ENCODE measurements at regions not wholly inside any gene's neighbourhood (a gene's known extent, or its start where the extent isn't known, plus 50 kb on each side); places are given as distances from the start of the nearest gene placed in this dataset.

GRCh38 chr3:144662729-144663128 is 691.1 kb downstream of the DIPK2A start:
- no peaks in the 10 kb centered on the region for H3K4me1 ChIP-seq
- no peak for TF ChIP-seq CTCF (IDR thresholded peaks at IDR 0.05)
- DNase-seq (no peak), ATAC-seq (no peak)
- H3K36me3 ChIP-seq, result no peaks in the 10 kb centered on the region
- intact Hi-C loops (cut with DNase I), result no loop called here
- H3K27ac ChIP-seq, result no peak overlapping the region
- H3K4me3 ChIP-seq, result no peak overlapping the region
- no peaks in the 10 kb centered on the region for H3K27me3 ChIP-seq
- peaks cover 0 to 22% of the 10 kb centered on the region in 2 donors for H3K9me3 ChIP-seq

GRCh38 chr3:144663456-144664436 is 692.1 kb downstream of the DIPK2A start:
- H3K4me1 ChIP-seq, result no peaks in the 10 kb centered on the region
- H3K27me3 ChIP-seq, result no peaks in the 10 kb centered on the region
- ATAC-seq, result no peak
- no peak overlapping the region for H3K27ac ChIP-seq
- H3K9me3 ChIP-seq, result peaks cover 0 to 22% of the 10 kb centered on the region in 2 donors
- H3K36me3 ChIP-seq, result no peaks in the 10 kb centered on the region
- intact Hi-C loops (cut with DNase I), result no loop called here
- no peak for TF ChIP-seq CTCF (IDR thresholded peaks at IDR 0.05)
- no peak overlapping the region for H3K4me3 ChIP-seq
- DNase-seq, result peak in 1 of 4 donors; percentile 16

- intact Hi-C loops (cut with DNase I), result no loop called here
- ATAC-seq, result no peak
- no peaks in the 10 kb centered on the region for H3K4me1 ChIP-seq
These were observed 694.0 kb downstream of the DIPK2A start for GRCh38 chr3:144665567-144666053.

GRCh38 chr3:144670571-144670970 is 698.9 kb downstream of the DIPK2A start:
- Histone ChIP-seq H3K4me1 (no peaks in the 10 kb centered on the region), H3K27ac (no peak overlapping the region), H3K27me3 (no peaks in the 10 kb centered on the region), H3K4me3 (no peak overlapping the region), H3K9me3 (peaks cover 0 to 9% of the 10 kb centered on the region in 2 donors), H3K36me3 (no peaks in the 10 kb centered on the region)
- ATAC-seq, result no peak
- no peak for DNase-seq
- TF ChIP-seq CTCF (IDR thresholded peaks at IDR 0.05), result no peak
- intact Hi-C loops (cut with DNase I), result no loop called here

More at GRCh38 chr3:144665567-144666053, 694.0 kb downstream of the DIPK2A start:
- Histone ChIP-seq H3K27ac (no peak overlapping the region), H3K36me3 (no peaks in the 10 kb centered on the region), H3K9me3 (peaks cover 0 to 22% of the 10 kb centered on the region in 2 donors), H3K4me3 (no peak overlapping the region), H3K27me3 (no peaks in the 10 kb centered on the region)
- no peak for TF ChIP-seq CTCF (IDR thresholded peaks at IDR 0.05)
- DNase-seq, result no peak

DNA sequence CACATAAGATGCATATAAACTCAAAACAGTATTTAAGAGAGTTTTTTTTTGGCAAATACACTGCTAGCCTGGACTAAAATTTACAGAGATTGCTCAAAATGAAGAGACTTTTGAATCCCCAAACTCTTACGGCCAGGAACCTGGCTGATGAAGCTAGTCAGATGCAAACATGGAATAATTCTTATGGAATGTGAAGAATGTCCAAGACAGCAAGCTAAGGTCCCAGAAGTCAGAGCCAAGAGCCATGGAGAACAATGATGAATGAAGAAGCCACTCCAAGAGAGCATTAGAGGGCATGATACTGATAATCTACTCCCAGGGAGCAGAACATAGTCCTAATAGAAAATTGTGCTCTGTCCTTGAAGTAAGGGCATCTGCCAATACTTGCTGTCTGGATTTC is 705.5 kb downstream of the DIPK2A start:
- Histone ChIP-seq H3K4me1 (no peaks in the 10 kb centered on the region), H3K27me3 (no peaks in the 10 kb centered on the region), H3K4me3 (no peak overlapping the region), H3K36me3 (no peaks in the 10 kb centered on the region), H3K9me3 (no peaks in the 10 kb centered on the region), H3K27ac (no peak overlapping the region)
- DNase-seq (no peak), ATAC-seq (no peak)
- intact Hi-C loops (cut with DNase I), result no loop called here
- no peak for TF ChIP-seq CTCF (IDR thresholded peaks at IDR 0.05)

Measured in left lung (tissue), 4 donors.